Esophagus muscularis mucosa (tissue), 3 donors: ENCODE measurements at regions not wholly inside any gene's neighbourhood (a gene's known extent, or its start where the extent isn't known, plus 50 kb on each side); places are given as distances from the start of the nearest gene placed in this dataset.

Experiments used
- POLR2A ChIP-seq: fragments of 450-650 bp; IDR thresholded peaks from one replicate; pipeline ENCODE4 v1.6.1; 2017; ENCODE audit warnings: antibody characterized with exemption, moderate library complexity, mild to moderate bottlenecking, low read depth
- POLR2AphosphoS5 ChIP-seq, 2 donors: sonication (generic); formaldehyde crosslinking; IDR thresholded peaks; one replicate each; pipeline ENCODE4 v1.6.1; 2017; ENCODE audit warnings: antibody characterized with exemption in 2 of 2
- TF ChIP-seq, protein P1 (sequence below), 3 experiments: fragments of 200-600 bp in 2 of 3; fragments of 450-650 bp in 1 of 3; sonication (generic) in 2 of 3; IDR thresholded peaks; one replicate each; pipeline ENCODE4 v1.5.1; 2017 to 2019; ENCODE audit warnings: antibody characterized with exemption in 3 of 3, mild to moderate bottlenecking in 2 of 3, moderate library complexity in 1 of 3

GRCh38 chr12:40616383-40616915 is 75.8 kb upstream of the CNTN1 start:
- TF ChIP-seq, protein P1, sequence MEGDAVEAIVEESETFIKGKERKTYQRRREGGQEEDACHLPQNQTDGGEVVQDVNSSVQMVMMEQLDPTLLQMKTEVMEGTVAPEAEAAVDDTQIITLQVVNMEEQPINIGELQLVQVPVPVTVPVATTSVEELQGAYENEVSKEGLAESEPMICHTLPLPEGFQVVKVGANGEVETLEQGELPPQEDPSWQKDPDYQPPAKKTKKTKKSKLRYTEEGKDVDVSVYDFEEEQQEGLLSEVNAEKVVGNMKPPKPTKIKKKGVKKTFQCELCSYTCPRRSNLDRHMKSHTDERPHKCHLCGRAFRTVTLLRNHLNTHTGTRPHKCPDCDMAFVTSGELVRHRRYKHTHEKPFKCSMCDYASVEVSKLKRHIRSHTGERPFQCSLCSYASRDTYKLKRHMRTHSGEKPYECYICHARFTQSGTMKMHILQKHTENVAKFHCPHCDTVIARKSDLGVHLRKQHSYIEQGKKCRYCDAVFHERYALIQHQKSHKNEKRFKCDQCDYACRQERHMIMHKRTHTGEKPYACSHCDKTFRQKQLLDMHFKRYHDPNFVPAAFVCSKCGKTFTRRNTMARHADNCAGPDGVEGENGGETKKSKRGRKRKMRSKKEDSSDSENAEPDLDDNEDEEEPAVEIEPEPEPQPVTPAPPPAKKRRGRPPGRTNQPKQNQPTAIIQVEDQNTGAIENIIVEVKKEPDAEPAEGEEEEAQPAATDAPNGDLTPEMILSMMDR (IDR thresholded peaks at IDR 0.05) = no peak
- TF ChIP-seq POLR2AphosphoS5 (IDR thresholded peaks at IDR 0.05) (no peak), POLR2A (no peak)
